ENCODE measurements at regions not wholly inside any gene's neighbourhood (a gene's known extent, or its start where the extent isn't known, plus 50 kb on each side); places are given as distances from the start of the nearest gene placed in this dataset.

DNA sequence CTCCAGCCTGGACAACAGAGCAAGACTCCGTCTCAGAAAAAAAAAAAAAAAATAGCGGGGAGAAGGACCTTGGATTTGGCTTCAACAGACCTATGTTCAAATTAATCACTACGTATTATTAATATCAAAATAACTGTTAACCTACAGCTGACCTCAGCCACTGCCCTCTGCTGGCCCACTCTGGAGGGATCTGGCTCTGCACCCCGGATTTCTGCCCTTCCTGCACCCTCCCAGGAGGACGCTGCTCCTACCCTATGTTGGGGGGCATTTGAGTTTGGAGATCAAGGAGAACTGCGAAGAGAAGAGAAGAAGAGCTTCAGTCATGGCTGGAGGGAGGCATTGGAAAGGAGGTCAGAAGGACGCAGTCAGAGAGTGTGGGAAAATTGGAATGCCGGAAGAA, 96.7 kb downstream of the PSMG1 start:
- no peak overlapping the region for H2BK15ac ChIP-seq (ENCODE audit: low read depth, low read length)
- no peak overlapping the region for H3K27ac ChIP-seq (ENCODE audit: insufficient read length, low read depth, low read length)
- no peak overlapping the region; a peak in 2 of 7 replicates for H3K27ac Mint-ChIP-seq
- H2BK120ac ChIP-seq (ENCODE audit: low read depth, low read length, poor library complexity, severe bottlenecking), result no peak overlapping the region
- H3K9me3 Mint-ChIP-seq, result peaks cover 7 to 8% of the 10 kb centered on the region in 2 experiments
- no peak overlapping the region for H3K4me3 Mint-ChIP-seq
- no peak overlapping the region for H3K18ac ChIP-seq (ENCODE audit: insufficient read length, low read depth, low read length)
- H3K9ac ChIP-seq (ENCODE audit: extremely low read depth, insufficient read length, low read length), result no peak overlapping the region
- peaks cover 8% of the 10 kb centered on the region; the same call in 1 of the 2 replicates for H3K4me1 ChIP-seq (ENCODE audit: insufficient read depth, low read length)
- no peak overlapping the region for H3T11ph ChIP-seq (ENCODE audit: low read length)
- H3K27me3 ChIP-seq (ENCODE audit: insufficient read depth, low read length), result no peaks in the 10 kb centered on the region
- no peaks in the 10 kb centered on the region for H3K9me3 ChIP-seq (ENCODE audit: control insufficient read depth, low read depth, low read length)
- no peak overlapping the region for H2BK20ac ChIP-seq (ENCODE audit: low read depth, low read length, poor library complexity, severe bottlenecking)
- TF ChIP-seq, protein P1, sequence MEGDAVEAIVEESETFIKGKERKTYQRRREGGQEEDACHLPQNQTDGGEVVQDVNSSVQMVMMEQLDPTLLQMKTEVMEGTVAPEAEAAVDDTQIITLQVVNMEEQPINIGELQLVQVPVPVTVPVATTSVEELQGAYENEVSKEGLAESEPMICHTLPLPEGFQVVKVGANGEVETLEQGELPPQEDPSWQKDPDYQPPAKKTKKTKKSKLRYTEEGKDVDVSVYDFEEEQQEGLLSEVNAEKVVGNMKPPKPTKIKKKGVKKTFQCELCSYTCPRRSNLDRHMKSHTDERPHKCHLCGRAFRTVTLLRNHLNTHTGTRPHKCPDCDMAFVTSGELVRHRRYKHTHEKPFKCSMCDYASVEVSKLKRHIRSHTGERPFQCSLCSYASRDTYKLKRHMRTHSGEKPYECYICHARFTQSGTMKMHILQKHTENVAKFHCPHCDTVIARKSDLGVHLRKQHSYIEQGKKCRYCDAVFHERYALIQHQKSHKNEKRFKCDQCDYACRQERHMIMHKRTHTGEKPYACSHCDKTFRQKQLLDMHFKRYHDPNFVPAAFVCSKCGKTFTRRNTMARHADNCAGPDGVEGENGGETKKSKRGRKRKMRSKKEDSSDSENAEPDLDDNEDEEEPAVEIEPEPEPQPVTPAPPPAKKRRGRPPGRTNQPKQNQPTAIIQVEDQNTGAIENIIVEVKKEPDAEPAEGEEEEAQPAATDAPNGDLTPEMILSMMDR (conservative IDR thresholded peaks at IDR 0.05), result peak; percentile 47; the same call in 2 of the 3 replicates
- no peak overlapping the region for H2BK12ac ChIP-seq (ENCODE audit: insufficient read length, low read depth, low read length)
- H3K23me2 ChIP-seq (ENCODE audit: insufficient read length, low read depth, low read length, poor library complexity, severe bottlenecking), result no peaks in the 10 kb centered on the region
- no peak overlapping the region for H3K56ac ChIP-seq (ENCODE audit: insufficient read length, low read depth, low read length)
- no CpG with 5 or more reads among the region's 8 CpGs for WGBS (ENCODE audit: extremely low coverage, insufficient read length, low lambda C conversion rate)
- H3K79me2 ChIP-seq (ENCODE audit: insufficient read depth, low read length), result no peaks in the 10 kb centered on the region
- H3K36me3 Mint-ChIP-seq (ENCODE audit: insufficient read depth in 1 of 3, low read depth in 3 of 3), result peaks cover 2 to 6% (median 3%) of the 10 kb centered on the region in 3 experiments; a peak in 4 of 7 replicates
- DNase-seq, result no peak
- H3K4me2 ChIP-seq (ENCODE audit: insufficient read depth, insufficient read length, low read length), result no peak overlapping the region
- H2BK5ac ChIP-seq (ENCODE audit: insufficient read length, low read length), result no peak overlapping the region
- no peak overlapping the region for H2AFZ ChIP-seq (ENCODE audit: low read length)
- no peak overlapping the region for H4K8ac ChIP-seq (replicated peaks; ENCODE audit: insufficient read length, low read depth, low read length)
- no peaks in the 10 kb centered on the region for H3K79me1 ChIP-seq (ENCODE audit: insufficient read depth, low read depth, low read length, poor library complexity, severe bottlenecking)
- H3K4me1 Mint-ChIP-seq, result peaks cover 17 to 19% of the 10 kb centered on the region in 2 experiments
- H3K4ac ChIP-seq (ENCODE audit: low read depth, low read length), result no peak overlapping the region
- no peaks in the 10 kb centered on the region for H4K20me1 ChIP-seq (ENCODE audit: control insufficient read depth, insufficient read depth, insufficient read length)
- no peak overlapping the region for H3K14ac ChIP-seq (ENCODE audit: insufficient read depth, low read length)
- peaks cover 4% of the 10 kb centered on the region; the same call in 1 of the 2 replicates for H3K27me3 Mint-ChIP-seq (ENCODE audit: low read depth)
- H4K91ac ChIP-seq (ENCODE audit: insufficient read length, low read depth, low read length), result no peak overlapping the region
- H2AK5ac ChIP-seq (ENCODE audit: insufficient read length, low read length), result no peak overlapping the region
- no peak overlapping the region for H3K23ac ChIP-seq (ENCODE audit: insufficient read length, low read depth, low read length)
- H4K5ac ChIP-seq (ENCODE audit: insufficient read length, low read depth, low read length), result no peak overlapping the region
